Right atrium auricular region (tissue), 2 donors: ENCODE measurements at regions not wholly inside any gene's neighbourhood (a gene's known extent, or its start where the extent isn't known, plus 50 kb on each side); places are given as distances from the start of the nearest gene placed in this dataset.

Source experiments
- DNase-seq: peaks from one replicate; pipeline ENCODE4 v3.0.0-alpha.2; 2019; ENCODE audit warnings: low spot score
- H3K27ac ChIP-seq, 2 donors: fragments of 200-600 bp; sonication (generic); 1 replicate in 1 of 2; 2 replicates in 1 of 2; pipeline ENCODE4 v1.5.1; 2016 to 2019
- H3K27me3 ChIP-seq, 2 donors: fragments of 200-600 bp; sonication (generic); one replicate each; pipeline versions ENCODE4 v1.5.1 to v1.6.0; 2017 to 2019
- H3K36me3 ChIP-seq: fragments of 200-600 bp; sonication (generic); one replicate; pipeline ENCODE4 v1.5.1; 2016
- H3K4me1 ChIP-seq, 2 donors: fragments of 200-600 bp; sonication (generic); one replicate each; pipeline versions ENCODE4 v1.5.1 to v1.6.0; 2017 to 2019
- H3K4me3 ChIP-seq, 2 donors: fragments of 200-600 bp; sonication (generic); 1 replicate in 1 of 2; 2 replicates in 1 of 2; pipeline ENCODE4 v1.5.1; 2017 to 2019; ENCODE audit warnings: mild to moderate bottlenecking in 1 of 2, moderate library complexity in 1 of 2
- H3K9me3 ChIP-seq, 2 donors: fragments of 200-600 bp; sonication (generic); one replicate each; pipeline ENCODE4 v1.5.1; 2019
- CTCF ChIP-seq, 2 donors: fragments of 200-600 bp; sonication (generic); IDR thresholded peaks; one replicate each; pipeline ENCODE4 v1.5.1; 2019; ENCODE audit warnings: antibody characterized with exemption in 2 of 2

- Histone ChIP-seq H3K4me1 (no peaks in the 10 kb centered on the region), H3K27ac (no peak overlapping the region), H3K4me3 (no peak overlapping the region), H3K9me3 (no peaks in the 10 kb centered on the region), H3K27me3 (no peaks in the 10 kb centered on the region), H3K36me3 (no peaks in the 10 kb centered on the region)
- TF ChIP-seq CTCF (IDR thresholded peaks at IDR 0.05) = no peak
- no peak for DNase-seq
Measured at GRCh38 chr5:87966213-87966612, 302.4 kb downstream of the TMEM161B start.

GRCh38 chr5:87954121-87954520 lies 314.5 kb downstream of the TMEM161B start:
- no peaks in the 10 kb centered on the region for H3K4me1 ChIP-seq
- H3K36me3 ChIP-seq = no peaks in the 10 kb centered on the region
- H3K27me3 ChIP-seq = no peaks in the 10 kb centered on the region
- H3K9me3 ChIP-seq = no peaks in the 10 kb centered on the region
- H3K27ac ChIP-seq = no peak overlapping the region
- DNase-seq = no peak
- H3K4me3 ChIP-seq = no peak overlapping the region
- no peak for TF ChIP-seq CTCF (IDR thresholded peaks at IDR 0.05)

- no peak for TF ChIP-seq CTCF (IDR thresholded peaks at IDR 0.05)
- H3K27me3 ChIP-seq = no peaks in the 10 kb centered on the region
Measured at GRCh38 chr5:87951661-87952060, 317.0 kb downstream of the TMEM161B start.

GRCh38 chr5:87949676-87950631 lies 318.7 kb downstream of the TMEM161B start:
- Histone ChIP-seq H3K27ac (no peak overlapping the region), H3K9me3 (no peaks in the 10 kb centered on the region), H3K4me3 (no peak overlapping the region), H3K36me3 (no peaks in the 10 kb centered on the region), H3K4me1 (peaks cover 0 to 3% of the 10 kb centered on the region in 2 donors), H3K27me3 (no peaks in the 10 kb centered on the region)
- no peak for TF ChIP-seq CTCF (IDR thresholded peaks at IDR 0.05)
- no peak for DNase-seq

More at GRCh38 chr5:87951661-87952060, 317.0 kb downstream of the TMEM161B start:
- no peaks in the 10 kb centered on the region for H3K4me1 ChIP-seq
- H3K27ac ChIP-seq = no peak overlapping the region
- no peaks in the 10 kb centered on the region for H3K9me3 ChIP-seq
- no peaks in the 10 kb centered on the region for H3K36me3 ChIP-seq
- no peak for DNase-seq
- H3K4me3 ChIP-seq = no peak overlapping the region

- H3K4me3 ChIP-seq = no peak overlapping the region
- H3K27me3 ChIP-seq = no peaks in the 10 kb centered on the region
- no peak overlapping the region for H3K27ac ChIP-seq
- no peaks in the 10 kb centered on the region for H3K36me3 ChIP-seq
- no peak for TF ChIP-seq CTCF (IDR thresholded peaks at IDR 0.05)
- DNase-seq = no peak
- H3K9me3 ChIP-seq = no peaks in the 10 kb centered on the region
- H3K4me1 ChIP-seq = peaks cover 0 to 10% of the 10 kb centered on the region in 2 donors
Measured at GRCh38 chr5:87948486-87948885, 320.2 kb downstream of the TMEM161B start.
